LNCaP clone FGC (cell line): ENCODE measurements at regions not wholly inside any gene's neighbourhood (a gene's known extent, or its start where the extent isn't known, plus 50 kb on each side); places are given as distances from the start of the nearest gene placed in this dataset.

Source experiments
- DNase-seq: peaks from one replicate; pipeline ENCODE4 v3.0.0-alpha.2; 2011; ENCODE audit warnings: low read depth
- H3K4me3 ChIP-seq: 2 replicates; pipeline ENCODE4 v1.5.1; 2011; ENCODE audit warnings: mild to moderate bottlenecking, low read depth, low read length, control low read depth
- TF ChIP-seq, protein P1 (sequence below): IDR thresholded peaks from 2 replicates; pipeline ENCODE4 v1.5.1; 2012; ENCODE audit warnings: mild to moderate bottlenecking; ENCODE audit not compliant: control insufficient read depth, insufficient read depth; ENCODE audit errors: extremely low read depth

DNA sequence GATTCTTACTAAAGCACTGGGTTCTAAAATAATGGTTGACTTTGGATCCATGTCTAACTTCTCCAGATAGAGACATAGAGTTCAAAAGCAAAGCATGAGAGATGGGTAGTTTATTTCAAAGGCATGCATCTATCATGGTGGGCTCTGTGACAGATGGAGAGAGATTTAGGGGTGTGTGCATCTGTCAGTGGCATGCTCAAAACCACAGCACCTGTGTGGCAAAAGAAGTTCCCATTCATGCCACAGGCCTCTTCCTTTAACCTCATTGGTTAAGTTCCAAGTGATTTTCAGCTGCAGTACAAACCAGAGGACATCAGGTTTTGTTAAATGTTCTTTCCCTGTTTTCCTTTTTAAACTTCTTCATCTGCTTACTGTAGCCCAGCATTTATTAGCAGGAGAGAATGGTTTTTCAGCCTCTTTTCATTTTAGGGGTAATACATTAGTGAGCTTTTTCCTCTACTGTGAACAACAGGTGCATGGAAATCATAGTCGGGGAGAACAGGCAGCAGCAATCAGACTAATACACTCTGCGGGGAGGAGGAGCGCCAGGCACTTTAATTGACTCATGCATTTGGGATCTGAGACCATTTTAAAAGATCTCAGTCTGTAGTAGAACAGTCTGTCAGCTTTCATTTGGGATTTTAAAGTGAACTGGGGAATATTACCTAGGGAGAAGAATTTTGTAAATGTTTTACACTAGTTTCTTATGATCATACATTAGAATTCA is 52.4 kb upstream of the UPP2 start:
- no peak overlapping the region for H3K4me3 ChIP-seq
- no peak for DNase-seq
- TF ChIP-seq, protein P1, sequence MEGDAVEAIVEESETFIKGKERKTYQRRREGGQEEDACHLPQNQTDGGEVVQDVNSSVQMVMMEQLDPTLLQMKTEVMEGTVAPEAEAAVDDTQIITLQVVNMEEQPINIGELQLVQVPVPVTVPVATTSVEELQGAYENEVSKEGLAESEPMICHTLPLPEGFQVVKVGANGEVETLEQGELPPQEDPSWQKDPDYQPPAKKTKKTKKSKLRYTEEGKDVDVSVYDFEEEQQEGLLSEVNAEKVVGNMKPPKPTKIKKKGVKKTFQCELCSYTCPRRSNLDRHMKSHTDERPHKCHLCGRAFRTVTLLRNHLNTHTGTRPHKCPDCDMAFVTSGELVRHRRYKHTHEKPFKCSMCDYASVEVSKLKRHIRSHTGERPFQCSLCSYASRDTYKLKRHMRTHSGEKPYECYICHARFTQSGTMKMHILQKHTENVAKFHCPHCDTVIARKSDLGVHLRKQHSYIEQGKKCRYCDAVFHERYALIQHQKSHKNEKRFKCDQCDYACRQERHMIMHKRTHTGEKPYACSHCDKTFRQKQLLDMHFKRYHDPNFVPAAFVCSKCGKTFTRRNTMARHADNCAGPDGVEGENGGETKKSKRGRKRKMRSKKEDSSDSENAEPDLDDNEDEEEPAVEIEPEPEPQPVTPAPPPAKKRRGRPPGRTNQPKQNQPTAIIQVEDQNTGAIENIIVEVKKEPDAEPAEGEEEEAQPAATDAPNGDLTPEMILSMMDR = no peak

DNA sequence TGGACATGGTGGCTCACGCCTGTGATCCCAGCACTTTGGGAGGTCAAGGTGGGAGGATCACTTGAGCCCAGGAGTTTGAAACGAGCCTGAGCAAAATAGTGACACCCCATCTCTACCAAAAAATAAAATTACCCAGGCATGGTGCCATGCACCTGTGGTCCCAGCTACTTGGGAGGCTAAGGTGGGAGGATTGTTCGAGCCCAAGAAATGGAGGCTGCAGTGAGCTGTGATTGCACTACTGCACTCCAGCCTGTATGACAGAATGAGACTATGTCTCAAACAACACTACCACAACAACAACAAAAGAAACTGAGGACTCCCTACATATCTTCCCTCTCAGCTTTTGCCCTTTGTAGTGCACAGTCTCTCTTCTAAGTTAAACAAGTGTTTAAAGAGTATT is 53.3 kb upstream of the UPP2 start:
- no peak for DNase-seq
- no peak overlapping the region for H3K4me3 ChIP-seq
- TF ChIP-seq, protein P1 = no peak

DNA sequence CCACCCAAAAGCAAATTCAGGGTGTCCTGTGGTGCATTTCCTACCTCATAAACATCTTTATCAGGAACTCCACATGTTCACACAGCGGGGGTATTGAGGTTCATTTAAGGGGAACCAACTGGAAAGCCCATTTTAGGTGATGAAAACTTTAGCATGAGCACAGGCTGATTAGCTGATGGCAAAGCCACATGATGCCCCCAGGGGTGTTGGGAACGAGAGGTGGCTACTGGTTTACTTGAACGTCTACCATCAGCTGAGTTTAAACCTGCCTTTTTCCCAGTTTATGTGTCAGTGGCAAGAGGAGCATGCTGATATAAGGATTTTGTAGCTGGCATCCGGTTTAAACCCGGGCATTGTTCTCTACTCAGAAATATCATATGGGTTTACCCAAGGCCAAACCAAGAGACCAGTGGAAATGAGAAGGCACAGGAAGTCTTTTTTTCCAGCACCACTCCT is 54.5 kb upstream of the UPP2 start:
- H3K4me3 ChIP-seq = no peak overlapping the region
- TF ChIP-seq, protein P1 = no peak
- DNase-seq = no peak

DNA sequence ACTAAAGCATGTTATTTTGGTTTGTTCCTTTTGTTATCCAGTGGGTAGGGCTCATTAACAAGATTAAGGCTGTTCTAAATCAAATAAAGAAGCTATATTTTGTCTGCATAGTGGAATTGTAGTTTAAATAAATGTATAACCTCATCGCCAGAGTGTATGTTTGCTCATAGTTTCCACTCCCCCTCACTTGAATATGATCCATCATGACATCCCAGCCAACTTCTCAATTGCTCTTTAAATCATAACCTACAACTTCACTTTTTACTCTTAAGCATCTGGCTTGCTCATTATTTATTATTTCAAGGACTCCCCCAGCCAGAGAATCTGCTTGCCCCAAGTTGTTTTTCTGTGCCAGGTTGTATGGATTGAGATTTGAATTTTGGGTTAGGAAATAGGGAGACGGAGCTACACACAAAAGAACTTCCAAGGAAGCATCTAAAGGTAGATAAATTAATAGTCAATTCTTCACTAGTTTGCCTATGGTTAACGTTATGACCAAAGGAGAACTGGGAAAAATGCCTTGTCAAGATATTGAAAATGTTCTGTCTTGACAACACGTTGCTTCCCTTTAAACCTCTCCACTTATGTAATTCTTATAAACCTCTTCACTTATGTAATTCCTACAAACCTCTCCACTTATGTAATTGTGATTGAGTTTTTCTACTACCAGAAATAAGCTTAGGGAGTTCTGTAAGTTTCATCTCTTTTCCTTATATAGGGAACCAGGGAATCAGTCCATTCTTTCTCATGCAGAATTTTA is 55.4 kb upstream of the UPP2 start:
- no peak overlapping the region for H3K4me3 ChIP-seq
- TF ChIP-seq, protein P1 = no peak
- DNase-seq = no peak

DNA sequence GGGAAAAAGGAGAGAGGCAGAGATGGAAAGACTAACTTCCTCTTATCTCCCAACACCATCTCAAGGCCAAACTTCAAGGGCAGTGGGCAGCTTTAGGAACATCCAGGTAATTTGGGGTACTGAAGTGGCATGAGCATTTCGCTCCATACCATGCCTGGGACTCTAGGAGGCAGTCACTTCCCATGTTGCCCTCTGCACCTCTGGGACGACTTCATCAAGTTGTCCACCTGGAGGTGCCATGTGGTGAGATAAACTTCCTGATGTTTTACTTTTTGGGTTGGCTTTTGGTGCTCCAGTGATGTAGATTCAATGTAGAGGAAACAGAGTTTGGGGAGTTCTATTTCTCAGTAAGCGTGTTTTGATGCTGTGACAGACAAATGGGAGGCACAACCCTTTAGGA is 56.3 kb upstream of the UPP2 start:
- no peak for DNase-seq
- TF ChIP-seq, protein P1 = peak; percentile 54
- no peak overlapping the region for H3K4me3 ChIP-seq

GRCh38 chr2:158043181-158043948 is 58.3 kb upstream of the UPP2 start:
- no peak for DNase-seq
- TF ChIP-seq, protein P1 = no peak

More at GRCh38 chr2:158043181-158043948, 58.3 kb upstream of the UPP2 start:
- no peak overlapping the region for H3K4me3 ChIP-seq
